Central memory CD8-positive, alpha-beta T cell (primary cell): ENCODE measurements at regions not wholly inside any gene's neighbourhood (a gene's known extent, or its start where the extent isn't known, plus 50 kb on each side); places are given as distances from the start of the nearest gene placed in this dataset.

Experiments used
- ATAC-seq: fragments of 150-1000 bp; cut with Tn5 transposase; replicated peaks from 2 replicates; pipeline ENCODE4 v1.10.0; 2022; ENCODE audit warnings: mild to moderate bottlenecking, moderate FRiP score, moderate number of reproducible peaks; ENCODE audit not compliant: poor library complexity, severe bottlenecking; ENCODE audit errors: extremely low read depth
- DNase-seq, 2 donors: peaks; one replicate each; pipeline ENCODE4 v3.0.0; 2021; ENCODE audit warnings: low spot score in 2 of 2
- H3K27ac Mint-ChIP-seq: one replicate; pipeline ENCODE4 v1.8.0; 2022; ENCODE audit warnings: low read depth, mild to moderate bottlenecking, moderate library complexity, mixed read lengths
- H3K27me3 Mint-ChIP-seq: one replicate; pipeline ENCODE4 v1.8.0; 2022; ENCODE audit warnings: mixed read lengths
- H3K36me3 Mint-ChIP-seq: one replicate; pipeline ENCODE4 v1.8.0; 2022; ENCODE audit warnings: mild to moderate bottlenecking, moderate library complexity, mixed read lengths; ENCODE audit not compliant: insufficient read depth
- H3K4me1 Mint-ChIP-seq: one replicate; pipeline ENCODE4 v1.8.0; 2022; ENCODE audit warnings: mixed read lengths
- H3K4me3 Mint-ChIP-seq: one replicate; pipeline ENCODE4 v1.8.0; 2022; ENCODE audit warnings: mild to moderate bottlenecking, moderate library complexity, mixed read lengths
- H3K9me3 Mint-ChIP-seq: one replicate; pipeline ENCODE4 v1.8.0; 2022; ENCODE audit warnings: mixed read lengths

- DNase-seq: no peak
- no peaks in the 10 kb centered on the region for H3K27me3 Mint-ChIP-seq
- no peaks in the 10 kb centered on the region for H3K4me1 Mint-ChIP-seq
- H3K36me3 Mint-ChIP-seq: no peaks in the 10 kb centered on the region
- ATAC-seq: no peak
- no peak overlapping the region for H3K27ac Mint-ChIP-seq
- H3K9me3 Mint-ChIP-seq: no peaks in the 10 kb centered on the region
- no peak overlapping the region for H3K4me3 Mint-ChIP-seq
Observed at GRCh38 chr6:145262771-145263170, 472.5 kb downstream of the EPM2A start.

- Mint-ChIP-seq H3K4me1 (no peaks in the 10 kb centered on the region), H3K36me3 (no peaks in the 10 kb centered on the region), H3K27me3 (no peaks in the 10 kb centered on the region), H3K4me3 (no peak overlapping the region), H3K27ac (no peak overlapping the region), H3K9me3 (no peaks in the 10 kb centered on the region)
- no peak for DNase-seq
- no peak for ATAC-seq
Observed at GRCh38 chr6:145263778-145264211, 471.5 kb downstream of the EPM2A start.

- Mint-ChIP-seq H3K4me3 (no peak overlapping the region), H3K27ac (no peak overlapping the region), H3K9me3 (no peaks in the 10 kb centered on the region), H3K4me1 (no peaks in the 10 kb centered on the region), H3K36me3 (no peaks in the 10 kb centered on the region), H3K27me3 (no peaks in the 10 kb centered on the region)
- DNase-seq (no peak), ATAC-seq (no peak)
Observed at GRCh38 chr6:145266432-145267075, 468.8 kb downstream of the EPM2A start.

- no peak for ATAC-seq
- Mint-ChIP-seq H3K27ac (no peak overlapping the region), H3K4me3 (no peak overlapping the region), H3K4me1 (no peaks in the 10 kb centered on the region), H3K36me3 (no peaks in the 10 kb centered on the region), H3K9me3 (no peaks in the 10 kb centered on the region), H3K27me3 (no peaks in the 10 kb centered on the region)
- no peak for DNase-seq
Observed at GRCh38 chr6:145267076-145267867, 468.0 kb downstream of the EPM2A start.

- H3K27ac Mint-ChIP-seq: no peak overlapping the region
- no peak for DNase-seq
- ATAC-seq: no peak
- no peaks in the 10 kb centered on the region for H3K9me3 Mint-ChIP-seq
- H3K27me3 Mint-ChIP-seq: no peaks in the 10 kb centered on the region
- H3K36me3 Mint-ChIP-seq: no peaks in the 10 kb centered on the region
- no peaks in the 10 kb centered on the region for H3K4me1 Mint-ChIP-seq
- H3K4me3 Mint-ChIP-seq: no peak overlapping the region
Observed at GRCh38 chr6:145270464-145270863, 464.9 kb downstream of the EPM2A start.

GRCh38 chr6:145271040-145271439 lies 464.3 kb downstream of the EPM2A start:
- DNase-seq (no peak), ATAC-seq (no peak)
- Mint-ChIP-seq H3K9me3 (no peaks in the 10 kb centered on the region), H3K4me1 (no peaks in the 10 kb centered on the region), H3K36me3 (no peaks in the 10 kb centered on the region), H3K27me3 (no peaks in the 10 kb centered on the region), H3K27ac (no peak overlapping the region), H3K4me3 (no peak overlapping the region)

GRCh38 chr6:145271577-145271976 lies 463.7 kb downstream of the EPM2A start:
- DNase-seq (no peak), ATAC-seq (no peak)
- H3K4me3 Mint-ChIP-seq: no peak overlapping the region
- no peak overlapping the region for H3K27ac Mint-ChIP-seq
- H3K9me3 Mint-ChIP-seq: no peaks in the 10 kb centered on the region
- no peaks in the 10 kb centered on the region for H3K27me3 Mint-ChIP-seq
- H3K36me3 Mint-ChIP-seq: no peaks in the 10 kb centered on the region
- H3K4me1 Mint-ChIP-seq: no peaks in the 10 kb centered on the region

- no peak overlapping the region for H3K27ac Mint-ChIP-seq
- ATAC-seq: no peak
- H3K9me3 Mint-ChIP-seq: no peaks in the 10 kb centered on the region
- no peak overlapping the region for H3K4me3 Mint-ChIP-seq
- no peaks in the 10 kb centered on the region for H3K4me1 Mint-ChIP-seq
- no peak for DNase-seq
- no peaks in the 10 kb centered on the region for H3K27me3 Mint-ChIP-seq
- no peaks in the 10 kb centered on the region for H3K36me3 Mint-ChIP-seq
Observed at GRCh38 chr6:145272246-145272645, 463.1 kb downstream of the EPM2A start.

GRCh38 chr6:145273136-145273535 lies 462.2 kb downstream of the EPM2A start:
- H3K4me1 Mint-ChIP-seq: no peaks in the 10 kb centered on the region
- H3K27ac Mint-ChIP-seq: no peak overlapping the region
- no peaks in the 10 kb centered on the region for H3K27me3 Mint-ChIP-seq
- ATAC-seq (no peak), DNase-seq (no peak)
- no peak overlapping the region for H3K4me3 Mint-ChIP-seq
- no peaks in the 10 kb centered on the region for H3K9me3 Mint-ChIP-seq
- no peaks in the 10 kb centered on the region for H3K36me3 Mint-ChIP-seq

- ATAC-seq (no peak), DNase-seq (no peak)
- Mint-ChIP-seq H3K4me3 (no peak overlapping the region), H3K36me3 (no peaks in the 10 kb centered on the region), H3K27ac (no peak overlapping the region), H3K9me3 (no peaks in the 10 kb centered on the region), H3K4me1 (no peaks in the 10 kb centered on the region), H3K27me3 (no peaks in the 10 kb centered on the region)
Observed at GRCh38 chr6:145274083-145274482, 461.2 kb downstream of the EPM2A start.

- no peak for DNase-seq
- ATAC-seq: no peak
- H3K9me3 Mint-ChIP-seq: no peaks in the 10 kb centered on the region
- H3K4me3 Mint-ChIP-seq: no peak overlapping the region
- H3K4me1 Mint-ChIP-seq: no peaks in the 10 kb centered on the region
- H3K27ac Mint-ChIP-seq: no peak overlapping the region
- H3K36me3 Mint-ChIP-seq: no peaks in the 10 kb centered on the region
- no peaks in the 10 kb centered on the region for H3K27me3 Mint-ChIP-seq
Observed at GRCh38 chr6:145275019-145275418, 460.3 kb downstream of the EPM2A start.

- no peak overlapping the region for H3K27ac Mint-ChIP-seq
- ATAC-seq (no peak), DNase-seq (no peak)
- H3K4me1 Mint-ChIP-seq: no peaks in the 10 kb centered on the region
- H3K4me3 Mint-ChIP-seq: no peak overlapping the region
- H3K36me3 Mint-ChIP-seq: no peaks in the 10 kb centered on the region
- H3K9me3 Mint-ChIP-seq: no peaks in the 10 kb centered on the region
- H3K27me3 Mint-ChIP-seq: no peaks in the 10 kb centered on the region
Observed at GRCh38 chr6:145275787-145276186, 459.5 kb downstream of the EPM2A start.

GRCh38 chr6:145276756-145277155 lies 458.6 kb downstream of the EPM2A start:
- no peaks in the 10 kb centered on the region for H3K27me3 Mint-ChIP-seq
- no peak for DNase-seq
- no peaks in the 10 kb centered on the region for H3K9me3 Mint-ChIP-seq
- ATAC-seq: no peak
- no peak overlapping the region for H3K4me3 Mint-ChIP-seq
- H3K36me3 Mint-ChIP-seq: no peaks in the 10 kb centered on the region
- H3K4me1 Mint-ChIP-seq: no peaks in the 10 kb centered on the region
- no peak overlapping the region for H3K27ac Mint-ChIP-seq
